ENCODE measurements at regions not wholly inside any gene's neighbourhood (a gene's known extent, or its start where the extent isn't known, plus 50 kb on each side); places are given as distances from the start of the nearest gene placed in this dataset.

DNA sequence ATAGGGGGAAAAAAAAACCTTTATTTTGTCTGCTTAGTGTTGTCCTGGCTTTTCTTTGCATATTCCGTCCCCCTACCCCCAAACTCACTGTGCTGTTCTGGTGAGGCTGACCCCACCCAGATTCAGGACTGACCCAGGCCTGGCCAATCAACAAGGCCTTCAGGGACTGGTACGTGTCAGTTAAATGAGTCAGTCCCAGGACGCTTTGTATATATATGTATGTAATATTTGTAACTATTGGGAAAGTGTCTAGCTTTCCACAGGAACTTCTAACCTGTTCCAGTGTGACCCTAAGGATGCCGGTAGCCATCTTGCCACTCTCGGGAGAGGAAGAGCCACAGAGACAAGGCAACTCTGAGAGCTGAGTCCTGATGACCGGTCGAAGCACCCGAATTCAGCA lies 107.4 kb downstream of the VCPKMT start (continued):
- TF ChIP-seq PHF8 (conservative IDR thresholded peaks at IDR 0.05; ENCODE audit: low read depth, low read length) (no peak), JUND (IDR thresholded peaks at IDR 0.05; ENCODE audit: low read length) (no peak)

All from H1 (cell line).